ENCODE measurements at regions not wholly inside any gene's neighbourhood (a gene's known extent, or its start where the extent isn't known, plus 50 kb on each side); places are given as distances from the start of the nearest gene placed in this dataset.

DNA sequence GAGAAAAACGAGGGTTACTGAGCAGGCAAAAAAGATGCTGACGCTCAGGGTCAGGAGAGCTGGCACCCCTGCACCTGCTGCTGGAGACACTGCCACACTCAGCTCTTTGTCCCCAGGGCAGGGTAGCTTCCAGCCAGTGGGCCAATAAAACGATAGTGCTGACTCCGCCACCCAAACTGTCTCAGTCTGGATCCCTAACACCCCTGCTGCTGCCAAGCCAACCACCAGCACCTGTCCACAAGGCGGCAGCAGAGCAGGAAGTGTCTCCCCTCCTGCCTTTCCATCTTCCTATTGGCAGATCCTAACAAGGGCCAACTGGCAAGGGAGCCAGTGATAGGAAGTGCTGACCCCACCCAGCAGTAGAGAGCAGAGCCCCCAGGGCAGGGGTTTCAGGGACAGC, 531.5 kb upstream of the SALL3 start:
- intact Hi-C loops (cut with DNase I; ENCODE audit: low total_unique reads), result no loop called here
- no peak for TF ChIP-seq CTCF (IDR thresholded peaks at IDR 0.05)
- no peaks in the 10 kb centered on the region for H3K36me3 ChIP-seq
- H3K4me3 ChIP-seq, result no peak overlapping the region
- H3K27me3 ChIP-seq, result no peaks in the 10 kb centered on the region
- H3K4me1 ChIP-seq, result no peaks in the 10 kb centered on the region
- H3K9me3 ChIP-seq, result no peaks in the 10 kb centered on the region
- H3K27ac ChIP-seq, result no peak overlapping the region
- DNase-seq, result no peak

- Histone ChIP-seq H3K4me1 (no peaks in the 10 kb centered on the region), H3K9me3 (no peaks in the 10 kb centered on the region), H3K36me3 (no peaks in the 10 kb centered on the region), H3K4me3 (no peak overlapping the region), H3K27me3 (no peaks in the 10 kb centered on the region), H3K27ac (no peak overlapping the region)
- no peak for DNase-seq
- TF ChIP-seq CTCF (IDR thresholded peaks at IDR 0.05), result no peak
- intact Hi-C loops (cut with DNase I; ENCODE audit: low total_unique reads), result no loop called here
Measured at GRCh38 chr18:78448591-78448990, 531.0 kb upstream of the SALL3 start.

GRCh38 chr18:78454221-78454620, 525.4 kb upstream of the SALL3 start:
- no peak for DNase-seq
- Histone ChIP-seq H3K36me3 (no peaks in the 10 kb centered on the region), H3K27ac (no peak overlapping the region), H3K9me3 (no peaks in the 10 kb centered on the region), H3K4me1 (no peaks in the 10 kb centered on the region), H3K27me3 (no peaks in the 10 kb centered on the region), H3K4me3 (no peak overlapping the region)
- TF ChIP-seq CTCF (IDR thresholded peaks at IDR 0.05), result no peak
- intact Hi-C loops (cut with DNase I; ENCODE audit: low total_unique reads), result no loop called here

- no peak for TF ChIP-seq CTCF (IDR thresholded peaks at IDR 0.05)
- intact Hi-C loops (cut with DNase I; ENCODE audit: low total_unique reads), result no loop called here
- Histone ChIP-seq H3K36me3 (no peaks in the 10 kb centered on the region), H3K4me1 (no peaks in the 10 kb centered on the region), H3K27ac (no peak overlapping the region), H3K9me3 (no peaks in the 10 kb centered on the region), H3K4me3 (no peak overlapping the region), H3K27me3 (no peaks in the 10 kb centered on the region)
- no peak for DNase-seq
Measured at GRCh38 chr18:78455386-78455785, 524.2 kb upstream of the SALL3 start.

DNA sequence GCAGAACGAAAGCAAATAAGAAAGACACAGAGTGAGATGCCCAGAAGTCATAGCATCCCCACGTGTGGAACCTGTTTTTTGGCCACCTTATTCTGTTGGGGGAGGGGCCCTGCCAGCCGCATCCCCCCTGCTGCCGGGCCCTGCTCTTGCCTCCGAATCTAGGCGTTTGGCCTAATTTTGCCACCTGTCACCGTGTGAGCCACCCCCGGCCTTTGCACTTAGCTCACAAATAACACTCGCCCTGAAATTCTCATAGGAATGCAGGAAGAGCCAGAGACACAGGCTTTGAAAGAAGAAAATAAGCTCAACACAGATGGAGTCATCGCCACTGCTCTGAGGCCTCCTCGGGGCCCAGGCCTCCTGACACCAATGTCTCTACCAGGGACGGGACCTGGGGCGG, 522.6 kb upstream of the SALL3 start:
- Histone ChIP-seq H3K27me3 (no peaks in the 10 kb centered on the region), H3K4me1 (no peaks in the 10 kb centered on the region), H3K36me3 (no peaks in the 10 kb centered on the region), H3K9me3 (peaks cover 0 to 4% (median 0%) of the 10 kb centered on the region in 3 donors), H3K27ac (no peak overlapping the region), H3K4me3 (no peak overlapping the region)
- no peak for DNase-seq
- intact Hi-C loops (cut with DNase I; ENCODE audit: low total_unique reads), result no loop called here
- TF ChIP-seq CTCF (IDR thresholded peaks at IDR 0.05), result no peak

DNA sequence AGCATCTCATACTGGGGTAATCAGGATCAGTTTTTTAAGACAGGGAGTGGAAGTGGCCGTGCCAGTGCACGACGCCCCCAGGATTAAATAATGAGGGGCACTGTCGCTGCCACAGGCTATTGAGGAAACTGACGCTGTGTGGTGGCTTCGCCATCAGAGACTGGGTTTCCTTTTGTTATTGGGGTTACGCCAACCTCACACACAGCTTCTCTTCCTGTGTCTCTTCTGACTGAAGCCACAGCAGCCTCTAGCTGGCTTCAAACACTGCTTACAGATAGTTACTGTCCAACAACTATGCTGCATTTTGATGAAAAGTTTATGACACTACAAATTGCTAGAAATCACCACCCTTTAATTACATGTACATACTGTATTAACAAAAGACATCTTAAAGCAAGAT, 521.9 kb upstream of the SALL3 start:
- TF ChIP-seq CTCF (IDR thresholded peaks at IDR 0.05), result no peak
- intact Hi-C loops (cut with DNase I; ENCODE audit: low total_unique reads), result no loop called here
- Histone ChIP-seq H3K27me3 (no peaks in the 10 kb centered on the region), H3K9me3 (peaks cover 0 to 4% (median 0%) of the 10 kb centered on the region in 3 donors), H3K4me3 (no peak overlapping the region), H3K4me1 (no peaks in the 10 kb centered on the region), H3K36me3 (no peaks in the 10 kb centered on the region), H3K27ac (no peak overlapping the region)
- DNase-seq, result no peak
